Suprapubic skin (tissue), 4 donors: ENCODE measurements at regions not wholly inside any gene's neighbourhood (a gene's known extent, or its start where the extent isn't known, plus 50 kb on each side); places are given as distances from the start of the nearest gene placed in this dataset.
"Not testable (repeated sequence)": the region's sequence is repeated elsewhere in the genome, so short reads cannot be mapped to it uniquely, and the experiment has no call there.

ENCODE experiments used
- CTCF ChIP-seq, 2 donors: fragments of 200-600 bp in 1 of 2; fragments of 450-650 bp in 1 of 2; sonication (generic) in 1 of 2; IDR thresholded peaks; one replicate each; pipeline ENCODE4 v1.5.1; 2016 to 2019; ENCODE audit warnings: antibody characterized with exemption in 2 of 2, mild to moderate bottlenecking in 1 of 2, moderate library complexity in 1 of 2
- EP300 ChIP-seq: sonication (generic); formaldehyde crosslinking; IDR thresholded peaks from one replicate; pipeline ENCODE4 v1.6.1; 2017; ENCODE audit warnings: antibody characterized with exemption
- POLR2AphosphoS5 ChIP-seq, 3 donors: sonication (generic); formaldehyde crosslinking; IDR thresholded peaks; one replicate each; pipeline ENCODE4 v1.6.1; 2017; ENCODE audit warnings: antibody characterized with exemption in 3 of 3

- TF ChIP-seq CTCF (IDR thresholded peaks at IDR 0.05); POLR2AphosphoS5 (IDR thresholded peaks at IDR 0.05); EP300: not testable (repeated sequence)
Measured at GRCh38 chr21:31513541-31513940, 146.0 kb upstream of the SOD1 start.
